ENCODE measurements at regions not wholly inside any gene's neighbourhood (a gene's known extent, or its start where the extent isn't known, plus 50 kb on each side); places are given as distances from the start of the nearest gene placed in this dataset.

DNA sequence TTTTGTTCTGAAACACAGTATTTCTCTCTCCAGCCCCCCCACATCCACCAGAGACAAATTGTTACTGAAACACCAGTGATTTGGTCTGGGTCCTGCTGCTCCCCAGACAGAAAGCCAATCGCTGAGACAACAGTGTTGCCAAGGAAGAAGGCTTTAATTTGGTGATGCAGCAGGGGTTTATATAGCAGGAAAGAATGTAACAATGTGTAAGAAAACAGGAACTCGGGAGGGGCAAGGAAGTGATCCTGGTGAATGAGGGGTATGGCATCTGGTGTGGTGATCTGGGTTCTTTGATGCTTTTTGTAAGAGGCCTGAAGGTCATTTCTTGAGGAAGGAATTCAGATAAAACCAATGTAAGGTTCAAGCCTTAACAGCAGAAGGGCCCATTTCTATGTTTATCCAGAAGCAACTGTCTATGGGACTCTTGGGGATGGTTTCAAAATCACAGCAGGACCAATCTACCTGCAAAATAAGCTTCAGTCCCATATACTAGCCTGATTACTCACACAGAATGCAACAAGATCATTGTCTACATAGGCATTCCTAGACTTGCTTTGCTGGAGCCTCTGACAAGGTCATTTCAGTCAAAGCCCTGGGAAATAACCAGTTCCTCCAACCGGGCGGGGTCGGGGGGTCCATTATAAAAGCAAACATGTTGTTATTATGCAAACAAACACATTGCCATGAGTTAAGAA, 445.2 kb upstream of the ZFP42 start:
- TF ChIP-seq EZH2 (IDR thresholded peaks at IDR 0.05; ENCODE audit: borderline replicate concordance, low read depth, low read length, poor library complexity, severe bottlenecking), result no peak
- TF ChIP-seq, protein P1, sequence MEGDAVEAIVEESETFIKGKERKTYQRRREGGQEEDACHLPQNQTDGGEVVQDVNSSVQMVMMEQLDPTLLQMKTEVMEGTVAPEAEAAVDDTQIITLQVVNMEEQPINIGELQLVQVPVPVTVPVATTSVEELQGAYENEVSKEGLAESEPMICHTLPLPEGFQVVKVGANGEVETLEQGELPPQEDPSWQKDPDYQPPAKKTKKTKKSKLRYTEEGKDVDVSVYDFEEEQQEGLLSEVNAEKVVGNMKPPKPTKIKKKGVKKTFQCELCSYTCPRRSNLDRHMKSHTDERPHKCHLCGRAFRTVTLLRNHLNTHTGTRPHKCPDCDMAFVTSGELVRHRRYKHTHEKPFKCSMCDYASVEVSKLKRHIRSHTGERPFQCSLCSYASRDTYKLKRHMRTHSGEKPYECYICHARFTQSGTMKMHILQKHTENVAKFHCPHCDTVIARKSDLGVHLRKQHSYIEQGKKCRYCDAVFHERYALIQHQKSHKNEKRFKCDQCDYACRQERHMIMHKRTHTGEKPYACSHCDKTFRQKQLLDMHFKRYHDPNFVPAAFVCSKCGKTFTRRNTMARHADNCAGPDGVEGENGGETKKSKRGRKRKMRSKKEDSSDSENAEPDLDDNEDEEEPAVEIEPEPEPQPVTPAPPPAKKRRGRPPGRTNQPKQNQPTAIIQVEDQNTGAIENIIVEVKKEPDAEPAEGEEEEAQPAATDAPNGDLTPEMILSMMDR (conservative IDR thresholded peaks at IDR 0.05; ENCODE audit: low read depth, low read length), result no peak

Measured in A673 (cell line).